PFSK-1 (cell line): ENCODE measurements at regions not wholly inside any gene's neighbourhood (a gene's known extent, or its start where the extent isn't known, plus 50 kb on each side); places are given as distances from the start of the nearest gene placed in this dataset.

Experiments used
- FOXP2 ChIP-seq: optimal IDR thresholded peaks from 2 replicates; pipeline ENCODE3; 2011; ENCODE audit warnings: borderline replicate concordance, control low read depth, inconsistent platforms; ENCODE audit not compliant: insufficient read depth; ENCODE audit errors: extremely low read length, extremely low read depth
- POLR2AphosphoS5 ChIP-seq: IDR thresholded peaks from 2 replicates; pipeline ENCODE4 v1.6.1; 2012; ENCODE audit warnings: low read depth, mild to moderate bottlenecking, control low read depth, low read length, moderate library complexity
- REST ChIP-seq, 2 experiments: IDR thresholded peaks; 2 replicates each; pipeline versions ENCODE4 v1.6.1 to v1.8.0; 2011 to 2012; ENCODE audit warnings: low read depth in 2 of 2, low read length in 2 of 2, control low read depth in 1 of 2, inconsistent platforms in 1 of 2, mild to moderate bottlenecking in 1 of 2, moderate library complexity in 1 of 2; ENCODE audit not compliant: insufficient read depth in 1 of 2
- SIN3A ChIP-seq: IDR thresholded peaks from 2 replicates; pipeline ENCODE4 v1.6.1; 2012; ENCODE audit warnings: mild to moderate bottlenecking, low read length, moderate library complexity, borderline replicate concordance; ENCODE audit not compliant: insufficient read depth
- TAF1 ChIP-seq: IDR thresholded peaks from 2 replicates; pipeline ENCODE4 v1.6.1; 2012; ENCODE audit warnings: low read length, control low read depth, borderline replicate concordance; ENCODE audit not compliant: insufficient read depth

- TF ChIP-seq POLR2AphosphoS5 (no peak), REST (IDR thresholded peaks at IDR 0.05; ENCODE audit: insufficient read depth in 1 of 2, low read depth in 2 of 2, low read length in 2 of 2) (no peak), SIN3A (no peak), TAF1 (no peak), FOXP2 (no peak)
Measured at GRCh38 chr2:150312271-150312670, 175.2 kb downstream of the RND3 start.
